Peyer's patch (tissue), 4 donors: ENCODE measurements at regions not wholly inside any gene's neighbourhood (a gene's known extent, or its start where the extent isn't known, plus 50 kb on each side); places are given as distances from the start of the nearest gene placed in this dataset.

Experiments
- DNase-seq, 3 donors: peaks; one replicate each; pipeline ENCODE4 v3.0.0-alpha.2; 2017 to 2019
- H3K27ac ChIP-seq, 4 donors: fragments of 200-600 bp; sonication (generic); one replicate each; pipeline ENCODE4 v1.5.1; 2016 to 2019
- H3K27me3 ChIP-seq, 2 donors: fragments of 200-600 bp; sonication (generic); one replicate each; pipeline ENCODE4 v1.5.1; 2019
- H3K36me3 ChIP-seq, 3 donors: fragments of 200-600 bp; sonication (generic); one replicate each; pipeline ENCODE4 v1.5.1; 2016 to 2019
- H3K4me1 ChIP-seq, 4 donors: fragments of 200-600 bp; sonication (generic); one replicate each; pipeline ENCODE4 v1.5.1; 2016 to 2019
- H3K4me3 ChIP-seq, 4 donors: fragments of 200-600 bp; sonication (generic); 1 replicate in 3 of 4; 2 replicates in 1 of 4; pipeline ENCODE4 v1.5.1; 2016 to 2019; ENCODE audit warnings: mild to moderate bottlenecking in 1 of 4
- H3K9me3 ChIP-seq, 4 donors: fragments of 200-600 bp; sonication (generic); one replicate each; pipeline ENCODE4 v1.5.1; 2016 to 2019; ENCODE audit warnings: mild to moderate bottlenecking in 1 of 4
- CTCF ChIP-seq, 6 experiments: fragments of 450-650 bp in 4 of 6; fragments of 200-600 bp in 2 of 6; sonication (generic) in 1 of 6; IDR thresholded peaks; one replicate each; pipeline ENCODE4 v1.5.1; 2017 to 2019; ENCODE audit warnings: antibody characterized with exemption in 6 of 6, mild to moderate bottlenecking in 3 of 6, moderate library complexity in 1 of 6
- POLR2A ChIP-seq, 2 donors: fragments of 450-650 bp; IDR thresholded peaks; one replicate each; pipeline ENCODE4 v1.5.1; 2017; ENCODE audit warnings: antibody characterized with exemption in 2 of 2, mild to moderate bottlenecking in 2 of 2, moderate library complexity in 2 of 2

DNA sequence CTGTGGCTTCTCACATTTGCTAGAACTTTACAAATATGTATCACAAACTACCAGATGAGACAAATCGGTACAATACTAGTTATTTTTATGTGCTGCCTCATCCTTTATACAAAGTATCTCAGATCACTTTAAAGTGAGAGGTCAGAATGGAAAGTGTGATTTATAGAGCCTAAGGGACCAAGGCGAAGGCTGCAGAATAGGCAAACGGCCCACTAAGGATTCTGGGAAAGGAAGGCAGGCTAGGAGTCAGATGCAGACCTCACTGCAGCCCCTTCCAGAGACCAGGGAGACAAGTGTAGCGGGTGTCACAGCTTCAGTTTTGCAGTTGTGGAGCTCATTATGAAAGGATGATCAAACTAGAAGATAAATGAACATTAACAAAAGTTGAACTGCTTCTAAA, 190.6 kb downstream of the HIBADH start:
- Histone ChIP-seq H3K9me3 (no peaks in the 10 kb centered on the region), H3K36me3 (no peaks in the 10 kb centered on the region), H3K4me3 (no peak overlapping the region), H3K27me3 (no peaks in the 10 kb centered on the region), H3K4me1 (no peaks in the 10 kb centered on the region), H3K27ac (no peak overlapping the region)
- TF ChIP-seq CTCF (IDR thresholded peaks at IDR 0.05), result no peak
- TF ChIP-seq POLR2A (IDR thresholded peaks at IDR 0.05), result no peak
- DNase-seq, result no peak
